Cardiac fibroblast (primary cell): ENCODE measurements at regions not wholly inside any gene's neighbourhood (a gene's known extent, or its start where the extent isn't known, plus 50 kb on each side); places are given as distances from the start of the nearest gene placed in this dataset.

ENCODE experiments used
- DNase-seq, 2 donors: peaks; one replicate each; pipeline versions ENCODE4 v3.0.0 to v3.0.0-alpha.2; 2010; ENCODE audit warnings: low read depth in 2 of 2
- H3K4me3 ChIP-seq, 2 donors: replicated peaks in 1 of 2; 1 replicate in 1 of 2; 2 replicates in 1 of 2; pipeline ENCODE4 v1.5.1; 2011; ENCODE audit warnings: low read depth in 2 of 2, low read length in 2 of 2, mild to moderate bottlenecking in 2 of 2, moderate library complexity in 1 of 2
- CTCF ChIP-seq: IDR thresholded peaks from one replicate; pipeline ENCODE4 v1.5.1; 2011; ENCODE audit warnings: low read depth, mild to moderate bottlenecking, low read length, inconsistent platforms

GRCh38 chr13:109331898-109332297, 454.5 kb downstream of the IRS2 start:
- no peak overlapping the region for H3K4me3 ChIP-seq
- peak; percentile 67 to 85 for DNase-seq
- TF ChIP-seq CTCF = no peak

- DNase-seq = peak in 1 of 2 donors; percentile 44
- TF ChIP-seq CTCF = no peak
Measured at GRCh38 chr13:109331011-109331433, 455.4 kb downstream of the IRS2 start.

GRCh38 chr13:109330123-109330522, 456.3 kb downstream of the IRS2 start:
- DNase-seq = no peak
- no peak overlapping the region for H3K4me3 ChIP-seq
- TF ChIP-seq CTCF = no peak

More at GRCh38 chr13:109331011-109331433, 455.4 kb downstream of the IRS2 start:
- no peak overlapping the region for H3K4me3 ChIP-seq

GRCh38 chr13:109329175-109329574, 457.2 kb downstream of the IRS2 start:
- DNase-seq = no peak
- no peak for TF ChIP-seq CTCF
- H3K4me3 ChIP-seq = no peak overlapping the region

GRCh38 chr13:109326601-109327000, 459.8 kb downstream of the IRS2 start:
- no peak for TF ChIP-seq CTCF
- H3K4me3 ChIP-seq = no peak overlapping the region
- no peak for DNase-seq

GRCh38 chr13:109323338-109323737, 463.0 kb downstream of the IRS2 start:
- DNase-seq = no peak
- no peak for TF ChIP-seq CTCF
- no peak overlapping the region for H3K4me3 ChIP-seq

- H3K4me3 ChIP-seq = no peak overlapping the region
- TF ChIP-seq CTCF = no peak
- DNase-seq = no peak
Measured at GRCh38 chr13:109318945-109319590, 467.3 kb downstream of the IRS2 start.
